Esophagus muscularis mucosa (tissue), 4 donors: ENCODE measurements at regions not wholly inside any gene's neighbourhood (a gene's known extent, or its start where the extent isn't known, plus 50 kb on each side); places are given as distances from the start of the nearest gene placed in this dataset.

Experiments used
- EP300 ChIP-seq: sonication (generic); formaldehyde crosslinking; IDR thresholded peaks from one replicate; pipeline ENCODE4 v1.6.1; 2017; ENCODE audit warnings: antibody characterized with exemption
- POLR2A ChIP-seq: fragments of 450-650 bp; IDR thresholded peaks from one replicate; pipeline ENCODE4 v1.6.1; 2017; ENCODE audit warnings: antibody characterized with exemption, moderate library complexity, mild to moderate bottlenecking, low read depth
- POLR2AphosphoS5 ChIP-seq, 2 donors: sonication (generic); formaldehyde crosslinking; IDR thresholded peaks; one replicate each; pipeline ENCODE4 v1.6.1; 2017; ENCODE audit warnings: antibody characterized with exemption in 2 of 2
- TF ChIP-seq, protein P1 (sequence below), 3 experiments: fragments of 200-600 bp in 2 of 3; fragments of 450-650 bp in 1 of 3; sonication (generic) in 2 of 3; IDR thresholded peaks; one replicate each; pipeline ENCODE4 v1.5.1; 2017 to 2019; ENCODE audit warnings: antibody characterized with exemption in 3 of 3, mild to moderate bottlenecking in 2 of 3, moderate library complexity in 1 of 3

DNA sequence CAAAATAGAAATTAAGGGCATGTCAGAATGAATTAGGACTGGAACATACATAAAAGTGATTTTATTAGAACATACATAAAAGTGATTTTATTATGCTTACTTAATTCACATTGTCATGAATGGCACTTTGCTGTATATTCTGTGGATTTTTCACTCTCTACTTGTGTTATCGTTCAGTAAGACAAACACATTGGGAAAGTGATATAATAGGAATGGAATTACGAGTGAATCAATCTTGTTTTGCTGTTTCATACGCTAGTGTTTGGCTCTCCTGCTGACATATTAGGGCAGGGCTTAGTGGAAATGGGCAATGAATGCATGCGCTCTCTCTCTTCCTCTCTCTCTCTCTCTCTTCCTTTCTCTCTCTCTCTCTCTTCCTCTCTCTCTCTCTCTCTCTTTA, 561.1 kb downstream of the ACTR3B start:
- TF ChIP-seq, protein P1, sequence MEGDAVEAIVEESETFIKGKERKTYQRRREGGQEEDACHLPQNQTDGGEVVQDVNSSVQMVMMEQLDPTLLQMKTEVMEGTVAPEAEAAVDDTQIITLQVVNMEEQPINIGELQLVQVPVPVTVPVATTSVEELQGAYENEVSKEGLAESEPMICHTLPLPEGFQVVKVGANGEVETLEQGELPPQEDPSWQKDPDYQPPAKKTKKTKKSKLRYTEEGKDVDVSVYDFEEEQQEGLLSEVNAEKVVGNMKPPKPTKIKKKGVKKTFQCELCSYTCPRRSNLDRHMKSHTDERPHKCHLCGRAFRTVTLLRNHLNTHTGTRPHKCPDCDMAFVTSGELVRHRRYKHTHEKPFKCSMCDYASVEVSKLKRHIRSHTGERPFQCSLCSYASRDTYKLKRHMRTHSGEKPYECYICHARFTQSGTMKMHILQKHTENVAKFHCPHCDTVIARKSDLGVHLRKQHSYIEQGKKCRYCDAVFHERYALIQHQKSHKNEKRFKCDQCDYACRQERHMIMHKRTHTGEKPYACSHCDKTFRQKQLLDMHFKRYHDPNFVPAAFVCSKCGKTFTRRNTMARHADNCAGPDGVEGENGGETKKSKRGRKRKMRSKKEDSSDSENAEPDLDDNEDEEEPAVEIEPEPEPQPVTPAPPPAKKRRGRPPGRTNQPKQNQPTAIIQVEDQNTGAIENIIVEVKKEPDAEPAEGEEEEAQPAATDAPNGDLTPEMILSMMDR (IDR thresholded peaks at IDR 0.05): no peak
- no peak for TF ChIP-seq POLR2AphosphoS5 (IDR thresholded peaks at IDR 0.05)
- TF ChIP-seq POLR2A: no peak
- TF ChIP-seq EP300: no peak
